ENCODE measurements at regions not wholly inside any gene's neighbourhood (a gene's known extent, or its start where the extent isn't known, plus 50 kb on each side); places are given as distances from the start of the nearest gene placed in this dataset.

- in situ Hi-C loops (cut with MboI; ENCODE audit: low pct_unique_long_range_greater_than_20kb, low sequenced_read_pairs, unreplicated experiment) = no loop called here
- TF ChIP-seq CTCF (IDR thresholded peaks at IDR 0.05; ENCODE audit: extremely low read depth, insufficient read depth, missing control alignments) = no peak
- DNase-seq (ENCODE audit: low spot score) = no peak
Observed at GRCh38 chr5:98500811-98501210, 272.7 kb upstream of the RGMB start.

- no peak for TF ChIP-seq CTCF (IDR thresholded peaks at IDR 0.05; ENCODE audit: extremely low read depth, insufficient read depth, missing control alignments)
- in situ Hi-C loops (cut with MboI; ENCODE audit: low pct_unique_long_range_greater_than_20kb, low sequenced_read_pairs, unreplicated experiment) = no loop called here
- no peak for DNase-seq (ENCODE audit: low spot score)
Observed at GRCh38 chr5:98503616-98504015, 269.8 kb upstream of the RGMB start.

- no peak for DNase-seq (ENCODE audit: low spot score)
- in situ Hi-C loops (cut with MboI; ENCODE audit: low pct_unique_long_range_greater_than_20kb, low sequenced_read_pairs, unreplicated experiment) = no loop called here
- TF ChIP-seq CTCF (IDR thresholded peaks at IDR 0.05; ENCODE audit: extremely low read depth, insufficient read depth, missing control alignments) = no peak
Observed at GRCh38 chr5:98504505-98504904, 269.0 kb upstream of the RGMB start.

GRCh38 chr5:98510143-98510985 is 263.1 kb upstream of the RGMB start:
- no peak for TF ChIP-seq CTCF (IDR thresholded peaks at IDR 0.05; ENCODE audit: extremely low read depth, insufficient read depth, missing control alignments)
- no peak for DNase-seq (ENCODE audit: low spot score)
- in situ Hi-C loops (cut with MboI; ENCODE audit: low pct_unique_long_range_greater_than_20kb, low sequenced_read_pairs, unreplicated experiment) = no loop called here

GRCh38 chr5:98513380-98513779 is 260.1 kb upstream of the RGMB start:
- no peak for DNase-seq (ENCODE audit: low spot score)
- in situ Hi-C loops (cut with MboI; ENCODE audit: low pct_unique_long_range_greater_than_20kb, low sequenced_read_pairs, unreplicated experiment) = no loop called here
- no peak for TF ChIP-seq CTCF (IDR thresholded peaks at IDR 0.05; ENCODE audit: extremely low read depth, insufficient read depth, missing control alignments)

GRCh38 chr5:98514215-98514614 is 259.2 kb upstream of the RGMB start:
- no peak for TF ChIP-seq CTCF (IDR thresholded peaks at IDR 0.05; ENCODE audit: extremely low read depth, insufficient read depth, missing control alignments)
- no peak for DNase-seq (ENCODE audit: low spot score)
- in situ Hi-C loops (cut with MboI; ENCODE audit: low pct_unique_long_range_greater_than_20kb, low sequenced_read_pairs, unreplicated experiment) = no loop called here

All from GM13977 (cell line).